Esophagus squamous epithelium (tissue), 5 donors: ENCODE measurements at regions not wholly inside any gene's neighbourhood (a gene's known extent, or its start where the extent isn't known, plus 50 kb on each side); places are given as distances from the start of the nearest gene placed in this dataset.

Experiments used
- DNase-seq: peaks from one replicate; lab custom pipeline; 2025; lab: John Stamatoyannopoulos, UW
- H3K27ac ChIP-seq, 4 donors: fragments of 200-600 bp; sonication (generic); one replicate each; pipeline ENCODE4 v1.5.1; 2016 to 2019; ENCODE audit warnings: mild to moderate bottlenecking in 1 of 4
- H3K27me3 ChIP-seq, 4 donors: fragments of 200-600 bp; sonication (generic); 1 replicate in 3 of 4; 2 replicates in 1 of 4; pipeline versions ENCODE4 v1.5.1 to v1.6.0; 2017 to 2021; ENCODE audit warnings: antibody characterized with exemption in 1 of 4
- H3K36me3 ChIP-seq, 3 donors: fragments of 200-600 bp; sonication (generic); one replicate each; pipeline ENCODE4 v1.5.1; 2016 to 2019
- H3K4me1 ChIP-seq, 3 donors: fragments of 200-600 bp; sonication (generic); one replicate each; pipeline ENCODE4 v1.5.1; 2017 to 2019
- H3K4me3 ChIP-seq, 4 donors: fragments of 200-600 bp; sonication (generic); 1 replicate in 3 of 4; 2 replicates in 1 of 4; pipeline ENCODE4 v1.5.1; 2016 to 2019; ENCODE audit warnings: mild to moderate bottlenecking in 2 of 4, moderate library complexity in 1 of 4
- H3K9me3 ChIP-seq, 3 donors: fragments of 200-600 bp; sonication (generic); one replicate each; pipeline ENCODE4 v1.5.1; 2016 to 2019
- POLR2A ChIP-seq, 4 donors: fragments of 450-650 bp; IDR thresholded peaks; one replicate each; pipeline ENCODE4 v1.6.1; 2017; ENCODE audit warnings: antibody characterized with exemption in 4 of 4, mild to moderate bottlenecking in 4 of 4, moderate library complexity in 3 of 4
- WGBS, 2 donors: methylation state at CpG; one replicate each; pipeline ENCODE4 v1.1.5; 2018; 5-methylcytosine and 5-hydroxymethylcytosine counted together
- intact Hi-C: fragments of 100-400 bp; cut with DNase I; formaldehyde crosslinking; loops from one replicate; pipeline ENCODE4 v1.15.0; 2022
- TF ChIP-seq, protein P1 (sequence below), 6 experiments: fragments of 450-650 bp in 4 of 6; fragments of 200-600 bp in 2 of 6; sonication (generic) in 2 of 6; IDR thresholded peaks; one replicate each; pipeline ENCODE4 v1.5.1; 2016 to 2019; ENCODE audit warnings: antibody characterized with exemption in 6 of 6, mild to moderate bottlenecking in 4 of 6, moderate library complexity in 4 of 6
- donor health status: DM: yes; HTN: yes; CAD: no.

DNA sequence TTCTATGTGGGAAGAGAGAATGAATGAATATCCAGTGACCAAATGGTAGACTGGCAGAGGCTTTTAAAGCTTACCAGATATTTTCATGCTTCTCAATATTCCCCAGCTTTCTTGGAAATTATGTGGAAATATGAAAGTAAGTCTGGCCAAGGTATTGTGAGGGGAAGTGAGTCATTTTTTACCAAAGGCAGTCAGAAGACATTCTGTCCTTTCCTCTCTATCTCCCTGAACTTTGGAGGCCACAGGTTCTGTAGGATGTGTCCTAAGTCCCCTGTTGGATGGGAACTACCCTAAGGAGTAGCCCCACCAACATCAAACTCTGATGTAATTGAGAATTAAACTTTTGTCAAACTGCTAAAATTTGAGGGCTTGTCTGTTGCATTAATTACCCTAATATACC lies 593.8 kb upstream of the NRSN1 start:
- TF ChIP-seq, protein P1, sequence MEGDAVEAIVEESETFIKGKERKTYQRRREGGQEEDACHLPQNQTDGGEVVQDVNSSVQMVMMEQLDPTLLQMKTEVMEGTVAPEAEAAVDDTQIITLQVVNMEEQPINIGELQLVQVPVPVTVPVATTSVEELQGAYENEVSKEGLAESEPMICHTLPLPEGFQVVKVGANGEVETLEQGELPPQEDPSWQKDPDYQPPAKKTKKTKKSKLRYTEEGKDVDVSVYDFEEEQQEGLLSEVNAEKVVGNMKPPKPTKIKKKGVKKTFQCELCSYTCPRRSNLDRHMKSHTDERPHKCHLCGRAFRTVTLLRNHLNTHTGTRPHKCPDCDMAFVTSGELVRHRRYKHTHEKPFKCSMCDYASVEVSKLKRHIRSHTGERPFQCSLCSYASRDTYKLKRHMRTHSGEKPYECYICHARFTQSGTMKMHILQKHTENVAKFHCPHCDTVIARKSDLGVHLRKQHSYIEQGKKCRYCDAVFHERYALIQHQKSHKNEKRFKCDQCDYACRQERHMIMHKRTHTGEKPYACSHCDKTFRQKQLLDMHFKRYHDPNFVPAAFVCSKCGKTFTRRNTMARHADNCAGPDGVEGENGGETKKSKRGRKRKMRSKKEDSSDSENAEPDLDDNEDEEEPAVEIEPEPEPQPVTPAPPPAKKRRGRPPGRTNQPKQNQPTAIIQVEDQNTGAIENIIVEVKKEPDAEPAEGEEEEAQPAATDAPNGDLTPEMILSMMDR (IDR thresholded peaks at IDR 0.05), result no peak
- TF ChIP-seq POLR2A (IDR thresholded peaks at IDR 0.05), result no peak
- Histone ChIP-seq H3K9me3 (no peaks in the 10 kb centered on the region), H3K36me3 (no peaks in the 10 kb centered on the region), H3K4me1 (no peaks in the 10 kb centered on the region), H3K4me3 (no peak overlapping the region), H3K27me3 (no peaks in the 10 kb centered on the region), H3K27ac (no peak overlapping the region)
- no peak for DNase-seq
- intact Hi-C loops, result no loop called here

GRCh38 chr6:23533311-23533710 lies 592.7 kb upstream of the NRSN1 start:
- Histone ChIP-seq H3K36me3 (no peaks in the 10 kb centered on the region), H3K27ac (no peak overlapping the region), H3K27me3 (no peaks in the 10 kb centered on the region), H3K4me3 (no peak overlapping the region), H3K4me1 (no peaks in the 10 kb centered on the region), H3K9me3 (no peaks in the 10 kb centered on the region)
- TF ChIP-seq POLR2A (IDR thresholded peaks at IDR 0.05), result no peak
- TF ChIP-seq, protein P1 (IDR thresholded peaks at IDR 0.05), result no peak
- intact Hi-C loops, result no loop called here
- WGBS, 2 donors, result 80 to 92% methylated on average over 2 of the region's 2 CpGs
- no peak for DNase-seq

DNA sequence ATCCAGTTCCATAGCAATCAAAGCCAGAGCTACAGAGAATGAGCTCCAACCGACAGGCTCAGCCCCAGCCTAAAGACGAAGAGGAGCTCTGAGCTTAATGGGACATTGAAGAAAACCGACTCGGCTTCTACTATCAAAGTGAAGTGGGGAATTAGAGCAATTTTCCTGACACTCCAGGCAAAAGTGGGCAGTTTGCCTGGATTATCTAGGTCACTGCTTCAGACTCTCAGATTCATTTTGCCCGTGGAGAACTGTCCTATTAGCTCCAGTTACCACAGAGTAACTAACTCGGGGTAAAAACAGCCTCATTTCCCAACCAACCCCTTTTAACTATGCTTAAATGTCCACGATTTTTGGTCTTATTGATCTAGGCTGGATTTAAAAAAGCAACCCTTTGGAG lies 592.1 kb upstream of the NRSN1 start:
- Histone ChIP-seq H3K27me3 (no peaks in the 10 kb centered on the region), H3K4me1 (no peaks in the 10 kb centered on the region), H3K36me3 (no peaks in the 10 kb centered on the region), H3K9me3 (no peaks in the 10 kb centered on the region), H3K27ac (no peak overlapping the region), H3K4me3 (no peak overlapping the region)
- no peak for DNase-seq
- WGBS, 2 donors, result 59 to 65% methylated on average over 7 of the region's 7 CpGs
- TF ChIP-seq, protein P1 (IDR thresholded peaks at IDR 0.05), result no peak
- TF ChIP-seq POLR2A (IDR thresholded peaks at IDR 0.05), result no peak
- intact Hi-C loops, result no loop called here

DNA sequence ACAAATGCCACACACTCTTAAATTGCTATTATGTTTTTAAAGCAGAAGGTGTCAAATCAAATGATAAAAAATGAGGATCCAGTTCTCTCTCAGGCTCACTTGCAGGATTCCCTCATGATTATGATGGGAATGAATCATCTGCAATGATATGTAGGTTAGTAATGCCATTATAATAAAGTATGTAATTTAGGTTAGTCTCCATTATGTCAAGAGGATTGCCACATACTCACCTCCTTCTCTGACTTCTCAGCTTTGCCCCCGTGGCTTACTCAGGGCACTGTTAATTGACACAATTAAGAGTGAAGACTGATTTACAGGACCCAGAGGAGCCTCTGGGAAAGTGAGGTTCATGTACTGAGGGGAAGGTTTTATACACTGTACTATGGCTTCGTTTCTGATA lies 591.7 kb upstream of the NRSN1 start:
- intact Hi-C loops, result no loop called here
- DNase-seq, result no peak
- Histone ChIP-seq H3K27me3 (no peaks in the 10 kb centered on the region), H3K9me3 (no peaks in the 10 kb centered on the region), H3K27ac (no peak overlapping the region), H3K4me1 (no peaks in the 10 kb centered on the region), H3K36me3 (no peaks in the 10 kb centered on the region), H3K4me3 (no peak overlapping the region)
- WGBS, 2 donors, result 49 to 56% methylated on average over 2 of the region's 2 CpGs
- TF ChIP-seq, protein P1 (IDR thresholded peaks at IDR 0.05), result no peak

GRCh38 chr6:23535101-23535500 lies 590.9 kb upstream of the NRSN1 start:
- Histone ChIP-seq H3K4me3 (no peak overlapping the region), H3K27me3 (no peaks in the 10 kb centered on the region), H3K4me1 (no peaks in the 10 kb centered on the region), H3K27ac (no peak overlapping the region), H3K9me3 (no peaks in the 10 kb centered on the region), H3K36me3 (no peaks in the 10 kb centered on the region)
- TF ChIP-seq, protein P1 (IDR thresholded peaks at IDR 0.05), result no peak
- no peak for TF ChIP-seq POLR2A (IDR thresholded peaks at IDR 0.05)
- DNase-seq, result no peak
- intact Hi-C loops, result no loop called here
- WGBS, 2 donors, result 84 to 91% methylated on average over 2 of the region's 2 CpGs
